GM19463 (cell line): ENCODE measurements at regions not wholly inside any gene's neighbourhood (a gene's known extent, or its start where the extent isn't known, plus 50 kb on each side); places are given as distances from the start of the nearest gene placed in this dataset.
A peak's percentile ranks its signal among the peaks of the same experiment; 100 is the strongest.

Experiments
- ATAC-seq: cut with Tn5 transposase; IDR thresholded peaks from one replicate; pipeline ENCODE4 v1.9.1; 2021; ENCODE audit warnings: mild to moderate bottlenecking, moderate library complexity; ENCODE audit not compliant: unreplicated experiment

DNA sequence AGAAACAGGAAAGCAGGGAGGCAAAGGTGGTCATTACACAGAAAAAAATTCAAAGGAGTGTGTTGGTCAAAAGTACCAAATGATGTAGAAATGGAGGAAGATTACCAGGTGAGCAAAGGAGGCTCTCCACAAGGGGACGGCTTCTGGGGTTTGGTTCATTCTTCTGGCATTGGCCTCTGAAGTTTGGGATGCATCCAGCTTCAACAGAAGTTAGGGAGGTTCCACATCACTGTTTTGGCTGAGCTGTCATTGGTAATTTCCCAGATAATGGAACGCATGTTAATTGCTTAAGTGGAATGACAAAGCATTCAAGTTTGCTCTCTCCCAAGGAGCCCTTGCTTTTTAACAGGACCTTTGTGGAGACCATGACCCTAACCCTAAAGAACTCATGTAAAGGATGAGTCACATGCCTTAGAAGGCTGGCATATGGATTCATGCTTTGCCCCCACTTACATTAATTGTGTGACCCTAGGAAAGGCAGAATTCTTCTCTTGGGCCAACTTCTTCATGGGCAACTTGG lies 398.6 kb downstream of the GPAM start:
- no peak for ATAC-seq

DNA sequence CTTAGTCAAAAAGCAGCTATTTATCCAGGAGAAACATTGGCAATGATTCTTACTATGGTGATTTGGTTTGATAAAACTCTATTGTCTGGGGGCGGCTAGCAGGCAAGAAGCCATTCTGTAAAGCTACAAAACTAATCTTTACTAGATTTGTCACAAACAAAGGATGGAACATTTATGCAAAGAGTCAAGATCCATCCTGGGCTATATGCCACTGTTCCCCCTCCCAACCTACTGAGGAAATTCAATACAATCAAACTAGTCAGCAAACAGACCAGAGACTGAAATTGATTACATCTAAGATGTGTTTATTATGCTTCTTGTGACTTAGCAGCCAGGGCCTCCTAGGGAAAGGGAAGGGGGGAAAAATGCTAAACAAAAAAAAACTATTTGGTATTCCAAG lies 397.6 kb downstream of the GPAM start:
- ATAC-seq, result no peak

- ATAC-seq, result no peak
These were observed 393.7 kb downstream of the GPAM start for GRCh38 chr10:111789821-111790220.

DNA sequence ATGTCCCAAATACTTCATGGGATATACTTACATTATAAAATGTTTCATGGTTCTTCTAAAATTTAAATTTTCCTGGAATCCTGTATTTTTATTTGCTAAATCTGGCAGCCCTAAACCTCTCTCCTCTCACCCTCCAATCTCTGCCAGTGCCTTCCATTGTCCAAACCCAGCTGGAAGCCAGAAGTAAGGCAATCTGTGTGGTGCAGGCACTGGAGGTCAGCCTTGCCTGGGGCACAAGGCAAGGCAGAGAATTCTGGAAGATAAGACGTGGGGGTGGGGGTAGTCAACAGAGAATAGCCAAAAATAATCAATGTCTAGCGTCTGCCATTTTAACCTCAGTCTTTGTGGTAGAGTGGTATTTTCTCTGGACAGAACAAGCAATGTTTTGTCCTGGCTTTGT lies 381.7 kb downstream of the GPAM start:
- ATAC-seq, result no peak

- no peak for ATAC-seq
These were observed 378.8 kb downstream of the GPAM start for GRCh38 chr10:111804781-111805180.

DNA sequence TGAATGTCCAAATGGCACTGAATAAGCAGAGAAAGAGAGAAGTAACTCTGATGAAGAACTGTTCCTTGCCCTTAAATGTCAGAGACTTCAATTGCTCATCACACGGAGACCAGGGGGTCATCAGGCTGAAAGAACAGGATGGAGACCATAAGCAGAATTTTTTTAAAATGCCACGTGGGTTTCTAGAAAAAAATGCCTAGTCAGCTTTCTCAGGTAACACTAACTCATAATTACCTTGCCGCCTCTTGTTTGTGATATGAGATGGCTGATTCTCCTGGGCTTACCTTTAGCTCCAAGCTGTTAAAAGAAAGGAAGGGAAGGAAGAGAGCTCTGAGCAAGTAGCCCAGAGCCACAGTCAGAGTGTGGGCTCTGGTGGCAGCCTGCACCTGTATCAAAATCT lies 372.0 kb downstream of the GPAM start:
- ATAC-seq, result no peak

DNA sequence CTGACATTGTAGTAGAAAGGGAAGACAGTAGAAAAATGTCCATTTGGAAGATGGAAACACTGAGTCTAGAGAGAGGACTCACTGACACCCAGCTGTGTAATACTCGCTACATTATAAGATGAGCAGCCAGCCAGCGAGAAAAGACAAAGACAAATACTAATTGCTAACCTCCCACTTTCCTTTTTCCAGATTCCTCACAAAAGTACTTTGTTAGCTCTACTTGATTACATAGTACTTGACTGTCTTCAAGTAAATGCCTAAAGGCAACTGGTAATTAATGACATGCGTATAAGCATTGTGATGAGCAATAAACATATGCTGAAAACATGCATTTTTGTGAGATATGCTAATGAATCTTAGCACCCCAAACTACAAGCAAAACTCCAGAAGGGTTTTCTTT lies 363.1 kb downstream of the GPAM start:
- no peak for ATAC-seq

DNA sequence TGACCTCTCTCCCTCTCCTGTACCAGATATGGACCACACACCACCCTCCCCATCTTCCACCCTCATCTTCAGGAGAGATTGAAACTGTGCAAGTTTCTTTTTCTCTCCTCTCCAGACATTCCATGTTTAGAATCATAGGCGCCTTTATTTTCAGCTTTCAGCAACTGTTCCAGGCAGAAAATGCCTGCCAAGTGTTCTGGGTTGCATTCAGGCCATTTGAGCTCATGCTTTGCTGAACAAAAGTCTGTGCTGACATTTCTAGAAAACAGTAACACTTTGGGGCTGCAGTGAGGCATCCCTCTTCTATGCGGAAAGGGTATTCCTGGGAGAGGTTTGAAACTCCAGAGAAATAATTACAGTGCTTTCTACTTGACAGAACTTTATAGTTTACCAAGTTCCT lies 361.7 kb downstream of the GPAM start:
- ATAC-seq, result no peak

DNA sequence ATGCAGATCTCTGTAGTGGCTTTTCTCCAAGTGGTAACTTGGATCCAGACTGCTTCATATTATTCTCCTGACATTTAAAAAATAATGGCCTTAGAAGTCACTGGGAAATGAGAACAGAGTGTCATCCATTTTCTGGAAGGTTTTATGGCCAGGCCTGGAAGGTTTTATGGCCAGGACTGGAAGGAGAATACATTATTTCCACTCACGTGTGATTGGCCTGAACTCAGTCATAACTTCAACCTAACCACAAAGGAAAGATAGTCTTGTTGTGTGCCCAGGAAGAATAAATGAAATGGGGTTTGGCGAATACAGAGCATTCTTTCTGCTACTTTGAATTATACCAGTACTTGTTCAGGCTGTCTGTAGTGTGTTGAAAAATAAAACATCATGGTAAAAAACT lies 360.9 kb downstream of the GPAM start:
- no peak for ATAC-seq

GRCh38 chr10:111824128-111824527 lies 359.4 kb downstream of the GPAM start:
- no peak for ATAC-seq

DNA sequence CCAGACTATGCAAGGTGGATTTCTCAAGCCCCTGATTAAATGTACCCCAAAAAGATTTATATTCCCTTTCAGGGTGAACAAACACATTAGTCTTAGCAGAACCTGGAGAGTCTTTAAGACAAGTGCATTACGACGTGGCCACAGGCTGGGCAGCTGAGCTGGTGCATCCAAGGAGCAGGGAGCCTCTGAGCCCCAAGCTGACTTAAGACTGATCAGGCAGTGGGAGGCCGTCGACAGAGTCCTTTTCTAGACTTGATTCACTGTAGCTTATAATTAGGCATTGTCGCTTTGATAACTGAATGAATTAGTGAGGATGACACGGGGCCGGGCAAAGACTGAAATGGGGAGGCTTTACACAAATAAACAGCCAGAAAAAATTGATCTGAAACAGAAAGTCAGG lies 353.2 kb downstream of the GPAM start:
- no peak for ATAC-seq

DNA sequence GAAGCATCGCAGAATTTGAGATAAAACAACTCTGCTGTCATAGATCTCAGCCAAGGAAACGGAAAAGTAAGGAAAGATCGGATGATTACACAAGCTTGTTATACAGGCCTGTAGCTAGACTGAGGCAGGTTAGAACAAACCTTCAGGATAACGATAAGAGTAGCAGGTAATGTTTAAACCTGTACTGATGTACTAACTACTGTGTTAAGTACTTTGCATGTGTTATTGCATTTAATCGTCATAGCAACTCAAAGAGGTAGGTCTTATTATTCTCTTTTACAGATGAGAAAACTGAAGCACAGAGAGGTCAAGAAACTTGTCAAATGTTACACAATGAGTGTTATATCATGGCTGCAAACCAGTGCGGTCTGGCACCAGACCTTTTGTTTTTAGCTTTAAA lies 352.5 kb downstream of the GPAM start:
- no peak for ATAC-seq

DNA sequence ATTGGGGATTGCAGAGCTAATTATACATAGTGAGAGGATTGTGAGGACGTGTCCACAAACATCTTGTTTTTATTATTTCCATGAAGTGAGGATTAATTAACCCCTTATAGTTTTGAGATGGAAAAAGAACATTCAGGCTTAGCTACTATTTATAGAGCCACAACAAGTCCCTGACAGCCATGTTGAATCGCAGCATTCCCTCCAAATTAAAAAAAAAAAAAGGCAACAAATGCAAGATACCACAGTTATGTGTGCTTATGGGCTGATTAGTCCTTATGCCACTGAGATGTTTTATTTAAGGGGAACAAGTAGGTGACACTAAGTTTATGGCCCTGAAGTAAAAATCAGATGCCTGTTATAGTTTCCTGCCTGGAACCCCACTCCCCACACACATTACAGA lies 350.3 kb downstream of the GPAM start:
- ATAC-seq, result no peak

- no peak for ATAC-seq
These were observed 348.0 kb downstream of the GPAM start for GRCh38 chr10:111835574-111835973.

- no peak for ATAC-seq
These were observed 347.5 kb downstream of the GPAM start for GRCh38 chr10:111836064-111836463.

- ATAC-seq, result no peak
These were observed 347.0 kb downstream of the GPAM start for GRCh38 chr10:111836571-111836970.

DNA sequence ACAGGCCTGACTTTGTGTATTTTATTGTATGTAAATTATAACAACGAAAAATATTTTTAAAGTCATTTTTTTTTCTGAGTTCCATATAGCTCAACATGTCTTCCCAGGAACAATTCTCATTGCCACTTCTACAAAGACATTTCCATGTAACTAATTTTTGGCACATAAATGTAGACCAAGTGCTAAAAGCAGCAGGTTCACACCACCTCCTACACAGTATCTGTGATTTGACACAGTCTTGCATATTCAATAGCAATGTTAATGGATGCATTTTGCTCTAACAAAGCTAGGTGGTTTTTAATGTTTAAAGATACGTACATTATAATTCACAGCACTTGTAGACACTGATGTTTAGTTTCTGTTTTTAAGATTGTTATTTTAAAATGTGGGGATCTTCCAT lies 346.5 kb downstream of the GPAM start:
- no peak for ATAC-seq

DNA sequence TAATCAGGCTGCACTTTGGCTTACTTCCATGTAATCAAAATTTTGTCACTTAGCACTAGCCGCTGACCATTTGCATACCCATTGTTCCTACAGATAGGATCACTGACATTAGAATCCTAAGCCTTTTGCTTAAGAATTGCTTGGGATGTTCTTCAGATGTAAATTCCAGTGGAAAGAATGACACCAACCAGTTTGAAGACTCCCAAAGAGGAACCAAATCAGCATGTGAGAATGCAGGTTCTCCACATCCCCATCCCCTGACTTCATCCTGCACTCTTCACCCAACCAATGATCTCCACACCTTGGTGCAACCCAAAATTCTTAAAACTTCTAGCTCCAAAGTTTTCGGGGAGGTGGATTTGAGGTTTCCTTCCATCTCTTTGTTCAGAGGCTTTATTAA lies 345.6 kb downstream of the GPAM start:
- ATAC-seq, result no peak

GRCh38 chr10:111840546-111840945 lies 343.0 kb downstream of the GPAM start:
- ATAC-seq, result no peak

GRCh38 chr10:111852801-111853200 lies 330.8 kb downstream of the GPAM start:
- ATAC-seq, result no peak

DNA sequence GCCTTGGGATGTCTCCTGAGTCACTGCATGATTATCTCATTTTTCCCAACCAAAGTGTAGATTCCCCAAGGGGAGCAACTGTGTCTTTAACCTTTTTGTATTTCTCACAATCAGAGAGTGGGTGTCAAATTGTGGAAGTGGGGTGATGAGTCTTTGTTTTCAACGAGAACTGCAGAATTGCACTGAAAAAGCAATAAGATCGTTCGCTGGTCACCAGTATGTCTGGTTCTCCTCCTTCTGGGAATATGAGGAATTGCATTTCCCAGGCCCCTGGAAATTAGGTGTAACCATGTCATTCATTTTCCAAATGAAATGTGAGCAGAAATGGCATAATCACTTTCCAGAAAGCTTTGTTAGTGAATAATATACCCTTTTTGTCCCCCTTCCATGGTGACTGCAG lies 326.9 kb downstream of the GPAM start:
- ATAC-seq, result no peak

DNA sequence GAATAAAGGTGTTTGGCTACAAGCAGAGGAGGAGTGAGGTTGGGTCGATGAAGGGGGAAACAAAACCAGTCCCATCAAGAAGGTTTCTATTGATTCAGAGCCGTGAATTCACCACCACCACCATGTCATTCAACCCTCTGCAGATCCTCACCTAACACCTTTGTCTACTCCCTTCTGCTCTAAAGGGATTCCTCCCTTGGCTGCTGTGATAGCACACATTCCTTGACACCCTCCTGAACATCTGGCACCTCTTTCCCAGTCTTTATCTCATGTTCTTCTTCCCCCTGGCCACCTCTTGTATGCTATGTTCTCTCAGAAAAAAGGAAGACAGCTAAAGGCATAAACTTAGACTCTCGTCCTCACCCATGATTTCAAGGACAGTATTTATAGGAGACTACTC lies 318.0 kb downstream of the GPAM start:
- ATAC-seq, result no peak

GRCh38 chr10:111871458-111871857 lies 312.1 kb downstream of the GPAM start:
- ATAC-seq, result no peak

DNA sequence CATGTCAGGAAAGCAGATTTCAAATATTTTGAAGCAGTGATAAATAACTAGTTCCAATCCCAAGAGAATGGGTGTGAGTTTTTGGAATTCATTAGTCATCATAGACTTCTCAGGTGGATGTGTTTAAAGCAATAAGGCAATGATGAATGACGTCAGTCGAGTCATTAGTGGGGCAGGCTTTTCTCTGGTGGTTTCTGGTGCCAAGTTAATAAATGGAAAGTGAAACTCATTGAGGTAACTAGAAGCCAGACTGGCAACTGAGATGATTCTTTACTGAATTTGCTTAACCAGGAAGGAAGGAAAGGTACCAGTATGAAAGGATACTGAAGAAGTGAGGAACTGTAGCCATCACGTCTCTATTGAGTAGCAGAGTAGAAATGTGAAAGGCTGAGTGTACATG lies 311.0 kb downstream of the GPAM start:
- ATAC-seq, result peak; percentile 75
